NK-92 treated with Interleukin-12 subunit alpha and Interleukin-12 subunit beta, amount 100 ng/mL, for 24 hours (cell line): ENCODE measurements at regions not wholly inside any gene's neighbourhood (a gene's known extent, or its start where the extent isn't known, plus 50 kb on each side); places are given as distances from the start of the nearest gene placed in this dataset.
"Not testable (repeated sequence)": the region's sequence is repeated elsewhere in the genome, so short reads cannot be mapped to it uniquely, and the experiment has no call there.

Experiments
- DNase-seq: peaks from one replicate; lab custom pipeline; 2025; lab: John Stamatoyannopoulos, UW

- not testable (repeated sequence) for DNase-seq
Measured at GRCh38 chr13:81146576-81146975, 805.6 kb upstream of the SPRY2 start.

GRCh38 chr13:81142306-81142999 is 801.5 kb upstream of the SPRY2 start:
- DNase-seq, result no peak

GRCh38 chr13:81140675-81141074 is 799.7 kb upstream of the SPRY2 start:
- DNase-seq, result no peak

GRCh38 chr13:81139987-81140386 is 799.1 kb upstream of the SPRY2 start:
- no peak for DNase-seq

- no peak for DNase-seq
Measured at GRCh38 chr13:81138353-81138980, 797.5 kb upstream of the SPRY2 start.

- no peak for DNase-seq
Measured at GRCh38 chr13:81133066-81133465, 792.1 kb upstream of the SPRY2 start.

- DNase-seq, result no peak
Measured at GRCh38 chr13:81117416-81117815, 776.5 kb upstream of the SPRY2 start.

- no peak for DNase-seq
Measured at GRCh38 chr13:81116461-81117282, 775.7 kb upstream of the SPRY2 start.

- no peak for DNase-seq
Measured at GRCh38 chr13:81109026-81109425, 768.1 kb upstream of the SPRY2 start.

GRCh38 chr13:81106348-81106747 is 765.4 kb upstream of the SPRY2 start:
- no peak for DNase-seq

- no peak for DNase-seq
Measured at GRCh38 chr13:81104035-81104715, 763.2 kb upstream of the SPRY2 start.

GRCh38 chr13:81102066-81102465 is 761.1 kb upstream of the SPRY2 start:
- not testable (repeated sequence) for DNase-seq

- no peak for DNase-seq
Measured at GRCh38 chr13:81089371-81090157, 748.6 kb upstream of the SPRY2 start.

- no peak for DNase-seq
Measured at GRCh38 chr13:81080911-81081454, 740.1 kb upstream of the SPRY2 start.

GRCh38 chr13:81078048-81078447 is 737.1 kb upstream of the SPRY2 start:
- no peak for DNase-seq

GRCh38 chr13:81069822-81070221 is 728.9 kb upstream of the SPRY2 start:
- DNase-seq, result not testable (repeated sequence)

GRCh38 chr13:81058916-81059290 is 718.0 kb upstream of the SPRY2 start:
- no peak for DNase-seq

- no peak for DNase-seq
Measured at GRCh38 chr13:81058211-81058915, 717.4 kb upstream of the SPRY2 start.

GRCh38 chr13:81051873-81052272 is 710.9 kb upstream of the SPRY2 start:
- no peak for DNase-seq

- DNase-seq, result no peak
Measured at GRCh38 chr13:81048026-81048461, 707.1 kb upstream of the SPRY2 start.

GRCh38 chr13:81041761-81042160 is 700.8 kb upstream of the SPRY2 start:
- DNase-seq, result no peak
